ENCODE measurements at regions not wholly inside any gene's neighbourhood (a gene's known extent, or its start where the extent isn't known, plus 50 kb on each side); places are given as distances from the start of the nearest gene placed in this dataset.

DNA sequence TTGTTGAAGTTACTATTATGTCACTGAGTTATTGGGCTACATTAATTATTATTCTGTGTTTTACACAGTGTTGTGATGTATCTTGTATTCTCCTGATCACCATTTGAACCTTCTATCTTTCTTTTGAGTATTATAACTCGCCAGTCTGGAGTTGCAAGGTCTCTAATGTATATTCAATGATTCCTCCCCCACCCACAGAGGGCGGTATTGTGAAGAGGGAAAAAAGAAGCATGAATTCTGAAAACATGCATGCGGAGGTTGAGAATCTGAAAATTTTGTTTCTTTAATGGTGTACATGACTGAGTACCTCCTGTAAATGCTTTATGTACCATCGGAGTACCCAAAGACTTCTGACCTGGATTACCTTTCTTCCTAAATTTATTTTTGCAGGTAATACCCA lies 266.6 kb downstream of the NR4A2 start:
- TF ChIP-seq, protein P1, sequence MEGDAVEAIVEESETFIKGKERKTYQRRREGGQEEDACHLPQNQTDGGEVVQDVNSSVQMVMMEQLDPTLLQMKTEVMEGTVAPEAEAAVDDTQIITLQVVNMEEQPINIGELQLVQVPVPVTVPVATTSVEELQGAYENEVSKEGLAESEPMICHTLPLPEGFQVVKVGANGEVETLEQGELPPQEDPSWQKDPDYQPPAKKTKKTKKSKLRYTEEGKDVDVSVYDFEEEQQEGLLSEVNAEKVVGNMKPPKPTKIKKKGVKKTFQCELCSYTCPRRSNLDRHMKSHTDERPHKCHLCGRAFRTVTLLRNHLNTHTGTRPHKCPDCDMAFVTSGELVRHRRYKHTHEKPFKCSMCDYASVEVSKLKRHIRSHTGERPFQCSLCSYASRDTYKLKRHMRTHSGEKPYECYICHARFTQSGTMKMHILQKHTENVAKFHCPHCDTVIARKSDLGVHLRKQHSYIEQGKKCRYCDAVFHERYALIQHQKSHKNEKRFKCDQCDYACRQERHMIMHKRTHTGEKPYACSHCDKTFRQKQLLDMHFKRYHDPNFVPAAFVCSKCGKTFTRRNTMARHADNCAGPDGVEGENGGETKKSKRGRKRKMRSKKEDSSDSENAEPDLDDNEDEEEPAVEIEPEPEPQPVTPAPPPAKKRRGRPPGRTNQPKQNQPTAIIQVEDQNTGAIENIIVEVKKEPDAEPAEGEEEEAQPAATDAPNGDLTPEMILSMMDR (conservative IDR thresholded peaks at IDR 0.05 in 1 of 2, IDR thresholded peaks at IDR 0.05 in 1 of 2; ENCODE audit: low read depth in 1 of 2, low read length in 2 of 2), result peak in 1 of 2 donors; percentile 17
- TF ChIP-seq EZH2 (IDR thresholded peaks at IDR 0.05; ENCODE audit: low read length, missing control alignments), result no peak

Measured in fibroblast of lung (primary cell).